ENCODE measurements at regions not wholly inside any gene's neighbourhood (a gene's known extent, or its start where the extent isn't known, plus 50 kb on each side); places are given as distances from the start of the nearest gene placed in this dataset.

- Histone ChIP-seq H3K23ac (ENCODE audit: low read depth, low read length) (no peak overlapping the region), H4K20me1 (ENCODE audit: insufficient read depth, low read length) (no peaks in the 10 kb centered on the region), H3K14ac (replicated peaks; ENCODE audit: low read depth, low read length) (no peak overlapping the region), H2BK120ac (ENCODE audit: low read depth, low read length) (no peak overlapping the region), H2AK5ac (ENCODE audit: low read depth, low read length) (no peak overlapping the region), H3K27me3 (ENCODE audit: control insufficient read depth, insufficient read depth, low read length) (no peaks in the 10 kb centered on the region), H2BK15ac (ENCODE audit: low read depth, low read length) (no peak overlapping the region), H3K79me1 (ENCODE audit: low read depth in 1 of 2, low read length in 2 of 2) (no peaks in the 10 kb centered on the region), H3K9me3 (ENCODE audit: control insufficient read depth, insufficient read depth, low read length) (no peaks in the 10 kb centered on the region), H3K9ac (ENCODE audit: low read depth, low read length) (no peak overlapping the region), H4K5ac (ENCODE audit: low read depth, low read length) (no peak overlapping the region), H4K91ac (ENCODE audit: insufficient read depth, low read depth, low read length) (no peak overlapping the region), H3K4me1 (ENCODE audit: control insufficient read depth, insufficient read depth, low read length) (peaks cover 11% of the 10 kb centered on the region), H2AK9ac (replicated peaks; ENCODE audit: low read depth, low read length, poor library complexity) (no peak overlapping the region), H3K56ac (ENCODE audit: extremely low read depth, insufficient read depth, low read length) (no peak overlapping the region), H4K8ac (ENCODE audit: low read depth in 2 of 2, low read length in 2 of 2) (no peak overlapping the region), H3K4me3 (ENCODE audit: insufficient read depth, low read depth, low read length) (no peak overlapping the region), H3K27ac (ENCODE audit: insufficient read depth, low read length) (no peak overlapping the region), H2BK20ac (ENCODE audit: low read depth, low read length) (peak overlapping the region; percentile 35; the same call in 1 of the 2 replicates), H3K4ac (ENCODE audit: low read depth, low read length) (no peak overlapping the region), H2AFZ (replicated peaks; ENCODE audit: low read length, poor library complexity) (no peak overlapping the region), H2BK5ac (ENCODE audit: low read depth, low read length, poor library complexity, severe bottlenecking) (no peak overlapping the region), H3K4me2 (ENCODE audit: low read depth, low read length) (no peak overlapping the region), H3K18ac (ENCODE audit: low read depth, low read length) (no peak overlapping the region), H3K36me3 (ENCODE audit: control insufficient read depth, insufficient read depth, low read length) (no peaks in the 10 kb centered on the region), H3K9me1 (ENCODE audit: insufficient read depth, low read length) (peaks cover 6% of the 10 kb centered on the region)
- TF ChIP-seq CHD1 (IDR thresholded peaks at IDR 0.05; ENCODE audit: low read depth, low read length) (no peak), ELK1 (IDR thresholded peaks at IDR 0.05; ENCODE audit: borderline replicate concordance, low read depth, low read length) (no peak), CEBPB (IDR thresholded peaks at IDR 0.05; ENCODE audit: low read depth, low read length) (no peak)
- DNase-seq = peak; percentile 36
- no TSS peak for BruUV-seq (replicated peaks)
- CTCF ChIA-PET = interaction anchor here (0.6 kb wide), 1 partner anchor 12 kb away, joined by 6 read pairs; no protein-coding TSS in a partner anchor
- POLR2A ChIA-PET (ENCODE audit: unreplicated experiment) = no interaction called here
- WGBS, 2 experiments (ENCODE audit: extremely low coverage in 2 of 2, insufficient read length in 1 of 2) = 80% methylated on average over 1 of the region's 6 CpGs; no CpG with 5 or more reads in 1 of the 2 experiments
- dilution Hi-C loops (cut with HindIII; ENCODE audit: low sequenced_read_pairs, unreplicated experiment) (no loop called here), in situ Hi-C loops (cut with MboI; ENCODE audit: low sequenced_read_pairs) (no loop called here), intact Hi-C loops (cut with micrococcal nuclease) (no loop called here)
- ATAC-seq (ENCODE audit: low read depth) = no peak
Measured at GRCh38 chr12:93247313-93247991, 130.3 kb upstream of the NUDT4 start.

All from IMR-90 (cell line).